ENCODE measurements at regions not wholly inside any gene's neighbourhood (a gene's known extent, or its start where the extent isn't known, plus 50 kb on each side); places are given as distances from the start of the nearest gene placed in this dataset.
"Not testable (repeated sequence)": the region's sequence is repeated elsewhere in the genome, so short reads cannot be mapped to it uniquely, and the experiment has no call there.

DNA sequence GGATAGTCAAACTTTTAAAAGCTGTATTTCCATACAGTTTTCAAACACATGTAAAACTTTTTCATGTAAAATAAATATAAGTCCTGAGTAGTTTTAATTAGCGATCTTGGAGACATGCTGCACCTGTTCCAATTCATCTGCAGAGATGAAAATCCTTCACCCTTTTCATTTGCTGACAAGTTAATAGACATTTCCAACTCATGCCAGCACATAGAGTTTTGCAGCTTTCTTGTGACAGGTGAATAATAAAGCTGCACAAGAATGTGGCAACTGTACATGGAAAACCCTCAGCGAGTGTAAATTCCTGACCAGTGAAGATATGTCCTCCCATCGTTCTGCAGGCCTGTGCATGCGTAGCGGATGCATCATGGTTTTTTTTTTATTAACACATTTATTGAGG lies 771.4 kb downstream of the TDRD15 start:
- ATAC-seq (ENCODE audit: low FRiP score) = no peak

DNA sequence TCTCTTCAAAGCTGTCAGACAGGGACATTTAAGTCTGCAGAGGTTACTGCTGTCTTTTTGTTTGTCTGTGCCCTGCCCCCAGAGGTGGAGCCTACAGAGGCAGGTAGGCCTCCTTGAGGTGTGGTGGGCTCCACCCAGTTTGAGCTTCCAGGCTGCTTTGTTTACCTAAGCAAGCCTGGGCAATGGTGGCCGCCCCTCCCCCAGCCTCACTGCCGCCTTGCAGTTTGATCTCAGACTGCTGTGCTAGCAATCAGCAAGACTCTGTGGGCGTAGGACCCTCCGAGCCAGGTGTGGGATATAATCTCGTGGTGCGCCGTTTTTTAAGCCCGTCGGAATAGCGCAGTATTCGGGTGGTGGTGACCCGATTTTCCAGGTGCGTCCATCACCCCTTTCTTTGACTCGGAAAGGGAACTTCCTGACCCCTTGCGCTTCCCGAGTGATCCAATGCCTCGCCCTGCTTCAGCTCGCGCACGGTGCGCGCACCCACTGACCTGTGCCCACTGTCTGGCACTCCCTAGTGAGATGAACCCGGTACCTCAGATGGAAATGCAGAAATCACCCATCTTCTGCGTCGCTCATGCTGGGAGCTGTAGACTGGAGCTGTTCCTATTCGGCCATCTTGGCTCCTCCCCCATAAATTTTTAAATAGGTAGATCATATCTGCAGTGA lies 785.1 kb downstream of the TDRD15 start:
- not testable (repeated sequence) for ATAC-seq (ENCODE audit: low FRiP score); DNase-seq (ENCODE audit: low spot score)

More for the DNA sequence above, 771.4 kb downstream of the TDRD15 start:
- no peak for DNase-seq (ENCODE audit: low spot score)
- TF ChIP-seq, protein P1, sequence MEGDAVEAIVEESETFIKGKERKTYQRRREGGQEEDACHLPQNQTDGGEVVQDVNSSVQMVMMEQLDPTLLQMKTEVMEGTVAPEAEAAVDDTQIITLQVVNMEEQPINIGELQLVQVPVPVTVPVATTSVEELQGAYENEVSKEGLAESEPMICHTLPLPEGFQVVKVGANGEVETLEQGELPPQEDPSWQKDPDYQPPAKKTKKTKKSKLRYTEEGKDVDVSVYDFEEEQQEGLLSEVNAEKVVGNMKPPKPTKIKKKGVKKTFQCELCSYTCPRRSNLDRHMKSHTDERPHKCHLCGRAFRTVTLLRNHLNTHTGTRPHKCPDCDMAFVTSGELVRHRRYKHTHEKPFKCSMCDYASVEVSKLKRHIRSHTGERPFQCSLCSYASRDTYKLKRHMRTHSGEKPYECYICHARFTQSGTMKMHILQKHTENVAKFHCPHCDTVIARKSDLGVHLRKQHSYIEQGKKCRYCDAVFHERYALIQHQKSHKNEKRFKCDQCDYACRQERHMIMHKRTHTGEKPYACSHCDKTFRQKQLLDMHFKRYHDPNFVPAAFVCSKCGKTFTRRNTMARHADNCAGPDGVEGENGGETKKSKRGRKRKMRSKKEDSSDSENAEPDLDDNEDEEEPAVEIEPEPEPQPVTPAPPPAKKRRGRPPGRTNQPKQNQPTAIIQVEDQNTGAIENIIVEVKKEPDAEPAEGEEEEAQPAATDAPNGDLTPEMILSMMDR (IDR thresholded peaks at IDR 0.05) = no peak

DNA sequence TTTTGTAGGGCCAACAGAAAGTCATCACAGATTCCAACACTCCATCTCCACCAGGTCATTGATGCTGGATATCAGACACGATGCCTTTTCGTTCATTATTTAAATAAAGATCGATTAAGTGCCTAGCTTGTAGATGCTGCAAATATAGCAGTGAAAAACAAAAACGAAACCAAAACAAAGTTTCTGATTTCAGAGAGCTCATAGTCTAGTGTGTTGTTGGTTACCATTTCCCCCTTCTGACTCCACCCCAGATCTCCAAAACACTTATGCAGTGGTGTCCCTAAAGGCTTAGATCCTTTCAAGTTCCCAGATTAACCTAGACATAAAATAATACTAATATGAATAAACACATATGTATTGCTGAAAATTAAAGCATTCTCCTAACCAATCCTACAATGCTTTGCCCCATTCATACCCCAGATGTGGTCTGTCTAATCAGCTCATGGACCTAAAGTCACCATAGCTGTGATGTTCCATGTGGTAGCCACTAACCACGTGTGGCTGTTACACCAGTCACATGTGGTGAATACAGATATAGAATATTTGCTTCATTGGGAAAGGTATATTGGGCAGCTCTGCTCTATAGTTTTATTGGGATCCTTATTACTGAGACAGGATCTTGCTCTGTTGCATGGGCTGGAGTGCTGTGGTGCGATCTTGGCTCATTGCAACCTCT lies 787.2 kb downstream of the TDRD15 start:
- TF ChIP-seq, protein P1 (IDR thresholded peaks at IDR 0.05) = no peak
- no peak for ATAC-seq (ENCODE audit: low FRiP score)
- no peak for DNase-seq (ENCODE audit: low spot score)

DNA sequence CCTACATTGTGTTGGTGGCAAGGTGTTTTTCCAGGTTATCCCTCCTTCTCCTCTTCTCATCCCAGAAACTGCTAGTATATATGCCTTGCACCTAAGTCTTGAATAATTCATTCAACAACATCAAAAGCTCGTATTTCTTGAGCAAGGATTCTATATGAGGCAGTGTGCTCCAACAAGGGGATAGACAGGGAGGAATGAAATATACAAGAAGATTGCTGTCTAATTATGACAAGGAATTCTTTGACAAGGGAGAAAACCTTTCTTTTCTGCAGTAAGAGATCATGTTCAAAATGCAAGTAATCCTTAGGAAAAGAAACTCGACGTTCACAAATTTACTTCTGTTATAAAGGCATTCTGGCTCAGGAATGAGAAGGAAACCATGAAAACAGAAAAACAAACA lies 788.6 kb downstream of the TDRD15 start:
- no peak for ATAC-seq (ENCODE audit: low FRiP score)
- TF ChIP-seq, protein P1 (IDR thresholded peaks at IDR 0.05) = no peak
- no peak for DNase-seq (ENCODE audit: low spot score)

DNA sequence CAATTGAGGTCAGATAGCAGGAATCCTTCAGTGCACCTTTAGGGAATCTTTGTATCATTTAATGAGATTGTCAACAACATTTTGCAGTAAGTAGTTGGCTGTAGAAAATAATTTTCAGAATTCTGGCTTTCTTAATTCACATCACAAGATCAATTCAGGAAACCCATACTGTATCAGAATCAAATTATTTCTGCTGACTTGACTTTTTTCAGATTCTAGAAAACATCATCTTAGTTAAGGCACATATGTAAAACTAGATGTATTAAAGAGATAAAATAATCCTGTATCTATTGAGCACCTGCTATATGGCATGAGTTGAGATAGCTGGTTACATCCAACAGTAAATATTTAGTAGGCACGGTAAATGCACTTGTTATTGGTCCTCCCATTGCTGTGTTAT lies 791.4 kb downstream of the TDRD15 start:
- TF ChIP-seq, protein P1 (IDR thresholded peaks at IDR 0.05) = no peak
- DNase-seq (ENCODE audit: low spot score) (no peak), ATAC-seq (ENCODE audit: low FRiP score) (no peak)

DNA sequence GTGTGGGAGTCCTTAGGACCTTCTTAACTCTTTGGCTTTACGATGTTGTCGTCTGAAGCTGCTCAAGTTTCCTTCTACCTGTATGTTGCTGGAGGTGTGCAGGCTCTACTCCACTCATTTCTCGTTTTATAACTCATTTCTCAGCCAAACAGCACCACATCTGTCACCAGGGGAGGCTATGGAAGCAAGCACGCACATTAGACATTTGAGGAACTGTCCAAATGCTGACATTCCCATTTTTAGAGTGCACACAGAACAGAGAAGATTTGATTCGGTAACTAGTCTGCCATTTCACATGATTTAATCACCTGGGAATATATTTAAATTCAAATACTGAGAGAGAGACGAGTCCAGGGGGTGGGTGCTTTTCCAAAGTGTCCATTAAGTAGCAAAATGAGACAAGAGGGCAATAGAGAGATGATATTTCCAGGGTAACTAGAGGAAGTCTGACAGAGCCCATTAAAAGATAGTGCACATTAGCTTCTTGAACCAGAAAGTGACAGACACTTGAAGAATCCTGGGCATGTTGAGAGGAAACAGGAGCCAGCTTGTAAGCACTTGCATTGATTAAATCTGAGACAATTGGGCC lies 793.3 kb downstream of the TDRD15 start:
- TF ChIP-seq, protein P1 (IDR thresholded peaks at IDR 0.05) = no peak
- ATAC-seq (ENCODE audit: low FRiP score) = no peak
- DNase-seq (ENCODE audit: low spot score) = no peak

DNA sequence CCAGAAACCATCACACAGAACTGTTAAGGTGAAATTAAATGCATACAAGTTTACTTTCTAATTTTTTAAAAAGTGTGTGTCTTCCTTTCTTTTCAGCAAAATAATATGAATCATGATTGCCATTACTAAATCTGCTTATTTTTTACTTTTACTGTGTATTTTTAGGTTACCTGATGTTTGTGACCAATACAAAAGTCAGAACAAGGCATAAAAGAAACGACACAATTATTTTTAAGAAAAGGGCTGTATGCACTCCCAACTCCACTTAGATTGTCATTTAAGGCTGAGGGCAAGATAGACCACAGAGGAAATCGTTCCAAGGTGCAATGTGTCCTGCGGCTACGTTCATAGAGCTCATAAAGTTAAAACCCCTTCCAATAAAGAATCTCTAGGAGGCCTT lies 797.0 kb downstream of the TDRD15 start:
- ATAC-seq (ENCODE audit: low FRiP score) (no peak), DNase-seq (ENCODE audit: low spot score) (no peak)
- TF ChIP-seq, protein P1 (IDR thresholded peaks at IDR 0.05) = no peak

All from omental fat pad (tissue), 3 donors.